HEK293 (cell line): ENCODE measurements at regions not wholly inside any gene's neighbourhood (a gene's known extent, or its start where the extent isn't known, plus 50 kb on each side); places are given as distances from the start of the nearest gene placed in this dataset.

ENCODE experiments used
- KLF8 ChIP-seq: fragments of 450-650 bp; formaldehyde crosslinking; IDR thresholded peaks from 2 replicates; pipeline ENCODE4 v1.5.1; 2016; ENCODE audit warnings: missing biosample characterization, missing genetic modification characterization
- TSHZ1 ChIP-seq: fragments of 450-650 bp; formaldehyde crosslinking; IDR thresholded peaks from 2 replicates; pipeline ENCODE4 v1.5.1; 2016; ENCODE audit warnings: missing biosample characterization, missing genetic modification characterization, borderline replicate concordance
- ZBTB7A ChIP-seq: fragments of 450-650 bp; formaldehyde crosslinking; IDR thresholded peaks from 2 replicates; pipeline ENCODE4 v1.5.1; 2016; ENCODE audit warnings: low read depth, missing biosample characterization, missing genetic modification characterization
- ZNF10 ChIP-seq: fragments of 450-650 bp; formaldehyde crosslinking; IDR thresholded peaks from 2 replicates; pipeline ENCODE4 v1.5.1; 2017; ENCODE audit warnings: missing biosample characterization, missing genetic modification characterization
- ZNF121 ChIP-seq: fragments of 450-650 bp; formaldehyde crosslinking; IDR thresholded peaks from 2 replicates; pipeline ENCODE4 v1.5.1; 2016; ENCODE audit warnings: missing biosample characterization, missing genetic modification characterization
- ZNF174 ChIP-seq: fragments of 450-650 bp; formaldehyde crosslinking; IDR thresholded peaks from 2 replicates; pipeline ENCODE4 v1.5.0; 2017; ENCODE audit warnings: missing biosample characterization, mild to moderate bottlenecking, missing genetic modification characterization
- ZNF501 ChIP-seq: fragments of 450-650 bp; formaldehyde crosslinking; IDR thresholded peaks from 2 replicates; pipeline ENCODE4 v1.5.1; 2016; ENCODE audit warnings: missing biosample characterization, missing genetic modification characterization
- TF ChIP-seq, protein P1 (sequence below): fragments of 450-650 bp; formaldehyde crosslinking; IDR thresholded peaks from 2 replicates; pipeline ENCODE4 v1.5.1; 2016; ENCODE audit warnings: missing biosample characterization, missing genetic modification characterization

GRCh38 chr3:6750782-6751181, 110.1 kb upstream of the GRM7 start:
- TF ChIP-seq, protein P1, sequence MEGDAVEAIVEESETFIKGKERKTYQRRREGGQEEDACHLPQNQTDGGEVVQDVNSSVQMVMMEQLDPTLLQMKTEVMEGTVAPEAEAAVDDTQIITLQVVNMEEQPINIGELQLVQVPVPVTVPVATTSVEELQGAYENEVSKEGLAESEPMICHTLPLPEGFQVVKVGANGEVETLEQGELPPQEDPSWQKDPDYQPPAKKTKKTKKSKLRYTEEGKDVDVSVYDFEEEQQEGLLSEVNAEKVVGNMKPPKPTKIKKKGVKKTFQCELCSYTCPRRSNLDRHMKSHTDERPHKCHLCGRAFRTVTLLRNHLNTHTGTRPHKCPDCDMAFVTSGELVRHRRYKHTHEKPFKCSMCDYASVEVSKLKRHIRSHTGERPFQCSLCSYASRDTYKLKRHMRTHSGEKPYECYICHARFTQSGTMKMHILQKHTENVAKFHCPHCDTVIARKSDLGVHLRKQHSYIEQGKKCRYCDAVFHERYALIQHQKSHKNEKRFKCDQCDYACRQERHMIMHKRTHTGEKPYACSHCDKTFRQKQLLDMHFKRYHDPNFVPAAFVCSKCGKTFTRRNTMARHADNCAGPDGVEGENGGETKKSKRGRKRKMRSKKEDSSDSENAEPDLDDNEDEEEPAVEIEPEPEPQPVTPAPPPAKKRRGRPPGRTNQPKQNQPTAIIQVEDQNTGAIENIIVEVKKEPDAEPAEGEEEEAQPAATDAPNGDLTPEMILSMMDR: no peak
- TF ChIP-seq ZNF174: no peak
- TF ChIP-seq ZNF121: no peak
- no peak for TF ChIP-seq ZNF501 (tag by site-specific recombination)
- no peak for TF ChIP-seq ZNF10 (tag by site-specific recombination)
- TF ChIP-seq ZBTB7A (tag by site-specific recombination): no peak
- no peak for TF ChIP-seq KLF8 (tag by site-specific recombination)
- TF ChIP-seq TSHZ1 (tag by site-specific recombination): no peak
